OCI-LY3 (cell line): ENCODE measurements at regions not wholly inside any gene's neighbourhood (a gene's known extent, or its start where the extent isn't known, plus 50 kb on each side); places are given as distances from the start of the nearest gene placed in this dataset.

Experiments used
- H2AFZ ChIP-seq: fragments of 200-600, 300-600 bp; shearing (Covaris generic); 2 replicates; pipeline ENCODE4 v1.6.0; 2014; ENCODE audit warnings: antibody characterized with exemption, low read depth, low read length
- H3K27ac ChIP-seq: fragments of 200-600, 300-600 bp; sonication (generic); 2 replicates; pipeline ENCODE4 v1.5.1; 2014; ENCODE audit warnings: mild to moderate bottlenecking, low read length, moderate library complexity, mixed read lengths
- H3K27me3 ChIP-seq: fragments of 200-600, 300-600 bp; sonication (generic); 2 replicates; pipeline ENCODE4 v1.6.1; 2014; ENCODE audit warnings: low read depth, low read length, mixed read lengths
- H3K36me3 ChIP-seq: fragments of 200-600, 300-600 bp; sonication (generic); replicated peaks from 2 replicates; pipeline ENCODE3; 2014; ENCODE audit warnings: low read depth, low read length, mixed read lengths
- H3K4me1 ChIP-seq: fragments of 300-600, 200-600 bp; sonication (generic); 2 replicates; pipeline ENCODE4 v1.6.1; 2014; ENCODE audit warnings: low read length, mixed read lengths
- H3K4me2 ChIP-seq: fragments of 200-600, 300-600 bp; sonication (generic); 2 replicates; pipeline ENCODE4 v1.6.1; 2014; ENCODE audit warnings: low read length, mixed read lengths
- H3K4me3 ChIP-seq: fragments of 300-600, 200-600 bp; sonication (generic); 2 replicates; pipeline ENCODE4 v1.5.1; 2014; ENCODE audit warnings: antibody characterized with exemption, mild to moderate bottlenecking, low read length, moderate library complexity
- H3K79me2 ChIP-seq: fragments of 300-600, 200-600 bp; shearing (Covaris generic); 2 replicates; pipeline ENCODE4 v1.6.1; 2014; ENCODE audit warnings: mild to moderate bottlenecking, low read length, mixed read lengths
- H3K9ac ChIP-seq: fragments of 300-600, 200-600 bp; shearing (Covaris generic); 2 replicates; pipeline ENCODE4 v1.6.0; 2014; ENCODE audit warnings: mild to moderate bottlenecking, low read length, moderate library complexity
- H3K9me3 ChIP-seq: fragments of 200-600, 300-600 bp; shearing (Covaris generic); 2 replicates; pipeline ENCODE4 v1.6.1; 2014; ENCODE audit warnings: low read length, mixed read lengths; ENCODE audit not compliant: insufficient read depth
- H4K20me1 ChIP-seq: fragments of 200-600, 300-600 bp; sonication (generic); 2 replicates; pipeline ENCODE4 v1.6.1; 2016; ENCODE audit warnings: low read length, mixed read lengths; ENCODE audit not compliant: insufficient read depth
- EZH2phosphoT487 ChIP-seq: fragments of 200-600 bp; shearing (Covaris generic); IDR thresholded peaks from 2 replicates; pipeline ENCODE4 v1.6.1; 2018; ENCODE audit warnings: antibody characterized with exemption, mixed run types, low read depth
- TF ChIP-seq, protein P1 (sequence below): fragments of 200-600, 300-600 bp; sonication (generic); IDR thresholded peaks from 2 replicates; pipeline ENCODE4 v1.5.1; 2014; ENCODE audit warnings: antibody characterized with exemption, low read length, low read depth

DNA sequence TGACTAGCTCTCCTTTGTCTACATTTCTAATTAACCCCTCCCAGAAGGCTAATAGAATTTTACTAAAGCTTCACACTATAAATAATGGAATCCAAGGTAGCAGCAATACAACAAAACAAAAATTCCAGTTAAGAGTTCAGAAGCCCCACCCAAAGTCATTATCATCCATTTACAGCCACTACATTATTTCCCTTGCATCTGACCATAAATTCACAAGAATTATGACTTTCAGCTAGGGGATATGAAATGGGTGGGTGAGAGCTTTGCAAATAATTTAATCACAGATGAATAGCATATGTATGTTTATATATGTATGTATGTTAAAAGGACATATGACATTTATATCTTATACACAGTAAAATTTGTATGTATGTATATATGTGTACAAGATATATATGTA, 65.3 kb upstream of the PTGDR start:
- H3K4me3 ChIP-seq = no peak overlapping the region
- H3K4me2 ChIP-seq = no peak overlapping the region
- no peak overlapping the region for H2AFZ ChIP-seq
- no peak for TF ChIP-seq EZH2phosphoT487
- TF ChIP-seq, protein P1, sequence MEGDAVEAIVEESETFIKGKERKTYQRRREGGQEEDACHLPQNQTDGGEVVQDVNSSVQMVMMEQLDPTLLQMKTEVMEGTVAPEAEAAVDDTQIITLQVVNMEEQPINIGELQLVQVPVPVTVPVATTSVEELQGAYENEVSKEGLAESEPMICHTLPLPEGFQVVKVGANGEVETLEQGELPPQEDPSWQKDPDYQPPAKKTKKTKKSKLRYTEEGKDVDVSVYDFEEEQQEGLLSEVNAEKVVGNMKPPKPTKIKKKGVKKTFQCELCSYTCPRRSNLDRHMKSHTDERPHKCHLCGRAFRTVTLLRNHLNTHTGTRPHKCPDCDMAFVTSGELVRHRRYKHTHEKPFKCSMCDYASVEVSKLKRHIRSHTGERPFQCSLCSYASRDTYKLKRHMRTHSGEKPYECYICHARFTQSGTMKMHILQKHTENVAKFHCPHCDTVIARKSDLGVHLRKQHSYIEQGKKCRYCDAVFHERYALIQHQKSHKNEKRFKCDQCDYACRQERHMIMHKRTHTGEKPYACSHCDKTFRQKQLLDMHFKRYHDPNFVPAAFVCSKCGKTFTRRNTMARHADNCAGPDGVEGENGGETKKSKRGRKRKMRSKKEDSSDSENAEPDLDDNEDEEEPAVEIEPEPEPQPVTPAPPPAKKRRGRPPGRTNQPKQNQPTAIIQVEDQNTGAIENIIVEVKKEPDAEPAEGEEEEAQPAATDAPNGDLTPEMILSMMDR = no peak
- H3K79me2 ChIP-seq = no peaks in the 10 kb centered on the region
- H3K4me1 ChIP-seq = peaks cover 7% of the 10 kb centered on the region
- no peaks in the 10 kb centered on the region for H4K20me1 ChIP-seq
- H3K27ac ChIP-seq = no peak overlapping the region
- H3K27me3 ChIP-seq = no peaks in the 10 kb centered on the region
- no peak overlapping the region for H3K9ac ChIP-seq
- H3K36me3 ChIP-seq = no peaks in the 10 kb centered on the region
- H3K9me3 ChIP-seq = peaks cover 6% of the 10 kb centered on the region; the same call in 1 of the 2 replicates

DNA sequence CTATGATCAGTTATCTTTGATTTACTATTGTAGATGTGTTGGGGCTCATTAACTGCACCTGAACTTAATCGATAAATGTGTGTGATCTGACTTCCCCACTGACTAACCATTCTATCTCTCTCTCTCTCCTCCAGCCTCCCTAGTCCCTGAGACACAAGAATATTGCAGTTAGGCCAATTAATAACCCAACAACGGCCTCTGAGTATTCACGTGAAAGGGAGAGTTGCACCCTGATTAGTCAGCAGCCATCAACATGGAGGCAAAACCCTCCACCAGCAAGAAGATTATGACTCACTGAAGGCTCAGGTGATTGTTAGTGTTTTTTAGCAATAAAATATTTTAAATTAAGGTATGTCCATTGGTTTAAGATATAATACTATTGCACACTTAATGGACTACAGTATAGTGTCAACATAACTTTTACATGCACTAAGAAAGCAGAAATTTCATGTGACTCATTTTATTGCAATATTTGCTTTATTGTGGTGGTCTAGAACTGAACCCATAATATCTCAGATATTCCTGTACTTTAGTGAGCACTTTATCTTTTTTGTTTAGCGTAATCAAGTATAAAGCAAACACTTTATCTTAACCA, 77.1 kb upstream of the PTGDR start:
- TF ChIP-seq, protein P1 = no peak
- TF ChIP-seq EZH2phosphoT487 = no peak
- Histone ChIP-seq H3K4me1 (peaks cover 11% of the 10 kb centered on the region), H3K27me3 (no peaks in the 10 kb centered on the region), H3K36me3 (no peaks in the 10 kb centered on the region), H3K9me3 (peaks cover 5% of the 10 kb centered on the region; the same call in 1 of the 2 replicates), H3K79me2 (no peaks in the 10 kb centered on the region), H4K20me1 (no peaks in the 10 kb centered on the region), H3K4me2 (no peak overlapping the region), H3K4me3 (no peak overlapping the region), H3K27ac (no peak overlapping the region), H2AFZ (no peak overlapping the region), H3K9ac (no peak overlapping the region)

DNA sequence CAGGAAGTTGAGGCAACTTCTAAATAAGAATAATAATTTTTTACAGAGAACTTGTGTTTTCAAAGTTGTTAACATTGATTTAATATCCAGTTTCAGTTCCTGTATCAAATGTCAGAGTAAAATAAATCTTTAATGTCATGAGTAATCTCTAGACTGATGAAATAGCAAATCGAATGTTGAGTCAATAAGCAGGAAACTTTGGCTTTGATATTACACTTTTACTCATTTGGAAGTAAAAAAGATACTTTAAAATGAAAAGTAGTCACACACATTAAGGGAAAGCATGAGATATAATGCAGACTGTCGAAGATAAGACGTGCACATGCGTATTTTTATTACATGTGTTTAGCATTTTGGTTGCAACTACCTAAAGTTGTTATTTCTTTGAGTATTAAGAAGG, 78.2 kb upstream of the PTGDR start:
- no peaks in the 10 kb centered on the region for H3K36me3 ChIP-seq
- H3K4me1 ChIP-seq = peaks cover 11% of the 10 kb centered on the region
- TF ChIP-seq EZH2phosphoT487 = no peak
- TF ChIP-seq, protein P1 = no peak
- H2AFZ ChIP-seq = no peak overlapping the region
- H3K9me3 ChIP-seq = peaks cover under 1% of the 10 kb centered on the region; the same call in 1 of the 2 replicates
- H4K20me1 ChIP-seq = no peaks in the 10 kb centered on the region
- no peaks in the 10 kb centered on the region for H3K27me3 ChIP-seq
- H3K79me2 ChIP-seq = no peaks in the 10 kb centered on the region
- no peak overlapping the region for H3K9ac ChIP-seq
- no peak overlapping the region for H3K4me2 ChIP-seq
- no peak overlapping the region for H3K4me3 ChIP-seq
- no peak overlapping the region for H3K27ac ChIP-seq

DNA sequence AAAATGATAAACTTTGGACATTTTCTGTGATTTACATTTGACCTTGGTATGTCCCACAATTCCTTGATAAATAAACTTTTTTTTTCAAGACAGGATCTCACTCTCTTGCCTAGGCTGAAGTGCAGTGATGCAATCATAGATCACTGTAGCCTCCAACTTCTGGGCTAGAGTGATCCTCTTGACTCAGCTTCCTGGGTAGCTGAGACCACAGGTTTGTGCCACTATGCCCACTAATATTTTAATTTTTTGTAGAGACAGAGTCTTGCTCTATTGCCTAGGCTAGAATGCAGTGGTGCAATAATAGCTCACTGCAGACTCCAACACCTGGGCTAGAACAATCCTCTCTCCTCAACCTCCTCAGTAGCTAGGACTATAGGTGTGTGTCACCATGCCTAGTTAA, 79.1 kb upstream of the PTGDR start:
- Histone ChIP-seq H3K4me2 (no peak overlapping the region), H3K9me3 (no peaks in the 10 kb centered on the region; the same call in 1 of the 2 replicates), H3K4me3 (no peak overlapping the region), H2AFZ (no peak overlapping the region), H3K4me1 (peaks cover 11% of the 10 kb centered on the region), H4K20me1 (no peaks in the 10 kb centered on the region), H3K79me2 (no peaks in the 10 kb centered on the region), H3K9ac (no peak overlapping the region), H3K27me3 (no peaks in the 10 kb centered on the region), H3K36me3 (no peaks in the 10 kb centered on the region), H3K27ac (no peak overlapping the region)
- TF ChIP-seq, protein P1 = no peak
- no peak for TF ChIP-seq EZH2phosphoT487
